ENCODE measurements at regions not wholly inside any gene's neighbourhood (a gene's known extent, or its start where the extent isn't known, plus 50 kb on each side); places are given as distances from the start of the nearest gene placed in this dataset.

DNA sequence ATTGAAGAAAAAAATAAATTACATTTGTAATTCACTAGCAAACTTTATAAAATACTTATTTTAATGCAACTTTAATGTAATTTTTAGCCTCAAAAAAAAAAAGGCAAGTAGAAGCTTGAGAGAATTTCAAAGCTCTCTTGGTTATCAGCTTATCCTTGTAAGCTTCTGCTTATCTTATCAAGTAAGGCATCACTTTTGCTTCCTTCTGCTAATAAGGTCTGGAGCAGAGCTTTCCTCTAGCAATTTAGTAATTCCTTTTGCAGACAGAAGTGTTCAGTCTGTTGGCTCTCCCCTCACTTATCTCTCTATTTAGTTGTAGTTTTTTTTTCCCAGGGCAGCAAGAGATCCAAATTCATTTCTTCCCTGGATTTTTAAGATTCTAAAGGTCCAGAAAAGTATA is 525.0 kb downstream of the ISL1 start:
- Histone ChIP-seq H3K27ac (no peak overlapping the region), H3K27me3 (no peaks in the 10 kb centered on the region), H3K36me3 (no peaks in the 10 kb centered on the region), H3K4me3 (no peak overlapping the region), H3K9me3 (no peaks in the 10 kb centered on the region), H3K4me1 (no peaks in the 10 kb centered on the region)
- TF ChIP-seq, protein P1, sequence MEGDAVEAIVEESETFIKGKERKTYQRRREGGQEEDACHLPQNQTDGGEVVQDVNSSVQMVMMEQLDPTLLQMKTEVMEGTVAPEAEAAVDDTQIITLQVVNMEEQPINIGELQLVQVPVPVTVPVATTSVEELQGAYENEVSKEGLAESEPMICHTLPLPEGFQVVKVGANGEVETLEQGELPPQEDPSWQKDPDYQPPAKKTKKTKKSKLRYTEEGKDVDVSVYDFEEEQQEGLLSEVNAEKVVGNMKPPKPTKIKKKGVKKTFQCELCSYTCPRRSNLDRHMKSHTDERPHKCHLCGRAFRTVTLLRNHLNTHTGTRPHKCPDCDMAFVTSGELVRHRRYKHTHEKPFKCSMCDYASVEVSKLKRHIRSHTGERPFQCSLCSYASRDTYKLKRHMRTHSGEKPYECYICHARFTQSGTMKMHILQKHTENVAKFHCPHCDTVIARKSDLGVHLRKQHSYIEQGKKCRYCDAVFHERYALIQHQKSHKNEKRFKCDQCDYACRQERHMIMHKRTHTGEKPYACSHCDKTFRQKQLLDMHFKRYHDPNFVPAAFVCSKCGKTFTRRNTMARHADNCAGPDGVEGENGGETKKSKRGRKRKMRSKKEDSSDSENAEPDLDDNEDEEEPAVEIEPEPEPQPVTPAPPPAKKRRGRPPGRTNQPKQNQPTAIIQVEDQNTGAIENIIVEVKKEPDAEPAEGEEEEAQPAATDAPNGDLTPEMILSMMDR (IDR thresholded peaks at IDR 0.05), result no peak
- intact Hi-C loops (cut with DNase I), result no loop called here
- DNase-seq (no peak), ATAC-seq (no peak)

DNA sequence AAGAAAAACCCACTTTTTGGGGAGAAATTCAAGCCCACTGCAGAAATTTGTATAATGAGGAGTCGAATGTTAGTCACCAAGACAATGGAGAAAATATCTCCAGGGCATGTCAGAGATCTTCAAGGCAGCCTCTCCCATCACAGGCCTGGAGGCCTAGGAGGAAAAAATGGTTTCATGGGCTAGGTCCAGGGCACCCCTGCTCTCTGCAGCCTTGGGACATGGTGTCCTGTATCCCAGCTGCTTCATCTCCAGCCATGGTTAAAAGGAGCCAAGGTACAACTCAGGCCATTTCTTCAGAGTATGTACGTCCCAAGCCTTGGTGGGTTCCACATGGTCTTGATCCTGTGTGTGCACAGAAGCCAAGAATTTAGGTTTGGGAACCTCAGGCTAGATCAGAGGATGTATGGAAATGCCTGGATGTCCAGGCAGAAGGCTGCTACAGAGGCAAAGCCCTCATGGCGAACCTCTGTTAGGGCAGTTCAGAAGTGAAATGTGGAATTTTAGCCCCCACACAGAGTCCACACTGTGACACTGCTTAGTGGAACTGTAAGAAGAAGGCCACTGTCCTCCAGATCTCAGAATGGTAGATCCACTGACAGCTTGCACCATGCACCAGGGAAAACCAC is 561.4 kb downstream of the ISL1 start:
- no peak for ATAC-seq
- Histone ChIP-seq H3K36me3 (no peaks in the 10 kb centered on the region), H3K4me1 (no peaks in the 10 kb centered on the region), H3K9me3 (no peaks in the 10 kb centered on the region), H3K4me3 (no peak overlapping the region), H3K27me3 (no peaks in the 10 kb centered on the region), H3K27ac (no peak overlapping the region)
- intact Hi-C loops (cut with DNase I), result no loop called here
- no peak for DNase-seq
- TF ChIP-seq, protein P1 (IDR thresholded peaks at IDR 0.05), result no peak

DNA sequence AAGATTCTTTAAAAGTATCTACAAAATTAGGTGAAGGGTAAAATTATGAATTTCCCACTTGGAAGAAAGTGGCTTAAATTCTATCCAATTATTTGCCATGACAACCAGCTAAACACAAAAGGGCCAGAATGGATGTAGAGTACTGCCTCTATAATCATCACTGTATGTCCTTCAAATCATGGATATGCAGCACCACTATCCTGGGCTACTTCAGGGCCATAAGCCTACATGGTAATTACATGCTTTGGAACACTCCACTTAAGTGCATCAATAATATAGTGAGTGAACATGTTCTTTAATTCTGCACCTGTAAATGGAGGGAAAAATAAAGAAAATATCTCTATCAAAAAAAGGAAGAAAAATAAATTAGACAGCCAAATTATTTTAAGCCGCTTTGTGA is 575.2 kb downstream of the ISL1 start:
- no peaks in the 10 kb centered on the region for H3K9me3 ChIP-seq
- H3K4me3 ChIP-seq, result no peak overlapping the region
- TF ChIP-seq, protein P1 (IDR thresholded peaks at IDR 0.05), result no peak
- DNase-seq (no peak), ATAC-seq (no peak)
- H3K4me1 ChIP-seq, result no peaks in the 10 kb centered on the region
- intact Hi-C loops (cut with DNase I), result no loop called here
- no peaks in the 10 kb centered on the region for H3K27me3 ChIP-seq
- H3K27ac ChIP-seq, result no peak overlapping the region
- H3K36me3 ChIP-seq, result no peaks in the 10 kb centered on the region

DNA sequence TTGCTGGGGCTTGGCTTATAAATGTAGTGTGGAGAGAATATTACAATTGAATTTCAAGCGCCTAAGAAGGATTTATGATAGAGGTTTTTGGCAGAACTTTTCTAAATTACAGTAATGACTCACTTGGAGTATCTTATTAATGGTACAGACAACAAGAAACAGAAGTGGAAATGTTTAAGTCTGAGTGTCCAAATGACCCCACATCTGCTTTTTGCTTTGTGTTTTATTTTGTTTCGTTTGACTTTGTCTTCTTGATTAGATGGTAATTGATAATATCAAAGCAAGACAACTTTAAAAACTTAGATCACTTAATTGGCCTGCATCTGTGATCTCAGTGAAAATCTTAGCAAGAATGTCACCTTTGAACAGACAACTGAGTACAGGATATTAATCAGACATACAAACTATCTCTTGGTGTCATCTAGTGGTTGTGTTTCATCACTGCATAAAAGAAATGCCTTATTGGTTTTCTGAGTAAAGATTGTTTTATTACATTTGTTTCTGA is 577.4 kb downstream of the ISL1 start:
- no peak overlapping the region for H3K27ac ChIP-seq
- no peaks in the 10 kb centered on the region for H3K4me1 ChIP-seq
- intact Hi-C loops (cut with DNase I), result no loop called here
- no peaks in the 10 kb centered on the region for H3K27me3 ChIP-seq
- no peaks in the 10 kb centered on the region for H3K36me3 ChIP-seq
- no peak overlapping the region for H3K4me3 ChIP-seq
- ATAC-seq, result no peak
- no peak for DNase-seq
- TF ChIP-seq, protein P1 (IDR thresholded peaks at IDR 0.05), result peak; percentile 21
- H3K9me3 ChIP-seq, result no peaks in the 10 kb centered on the region

DNA sequence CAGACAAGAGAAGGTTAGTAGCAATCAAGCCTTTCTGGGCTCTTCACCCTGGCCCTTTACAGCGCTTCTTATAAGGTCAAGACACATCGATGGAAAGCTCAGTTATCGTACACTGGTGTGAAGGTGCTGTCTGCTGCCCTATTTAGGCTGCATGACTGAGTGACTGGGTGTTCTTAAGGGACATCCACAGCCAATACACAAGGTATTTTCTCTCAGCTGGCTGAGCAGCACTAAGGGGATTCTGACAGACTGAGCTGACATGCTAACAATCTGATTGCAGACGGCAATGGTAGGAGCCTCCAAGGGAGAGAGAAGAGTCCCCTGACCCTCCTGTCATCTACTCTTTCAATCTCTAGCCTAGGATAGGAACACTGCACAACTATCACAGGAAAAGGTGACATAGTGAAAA is 577.9 kb downstream of the ISL1 start:
- ATAC-seq (no peak), DNase-seq (no peak)
- Histone ChIP-seq H3K4me3 (no peak overlapping the region), H3K27me3 (no peaks in the 10 kb centered on the region), H3K27ac (no peak overlapping the region), H3K36me3 (no peaks in the 10 kb centered on the region), H3K4me1 (no peaks in the 10 kb centered on the region), H3K9me3 (no peaks in the 10 kb centered on the region)
- intact Hi-C loops (cut with DNase I), result no loop called here
- TF ChIP-seq, protein P1 (IDR thresholded peaks at IDR 0.05), result no peak

DNA sequence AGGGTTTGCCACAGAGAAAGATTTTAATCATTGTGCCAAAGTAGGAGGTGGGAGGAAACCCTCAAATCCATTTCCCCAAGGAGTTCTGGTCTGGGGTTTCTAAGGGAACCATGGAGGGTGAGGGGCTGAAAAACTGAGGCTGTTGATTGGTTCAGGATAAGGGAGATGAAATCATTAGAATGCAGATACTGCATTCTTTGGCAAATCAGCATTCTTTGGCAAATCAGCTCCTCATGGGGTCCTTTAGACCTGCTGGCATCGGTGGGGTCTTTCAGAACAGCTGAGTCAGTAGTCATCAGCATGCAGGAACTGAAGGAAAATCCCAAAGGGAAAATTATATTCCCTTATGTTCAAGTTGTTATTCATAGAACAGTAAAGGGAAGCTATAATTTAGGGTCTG is 585.5 kb downstream of the ISL1 start:
- H3K4me1 ChIP-seq, result no peaks in the 10 kb centered on the region
- intact Hi-C loops (cut with DNase I), result no loop called here
- no peak for ATAC-seq
- no peaks in the 10 kb centered on the region for H3K27me3 ChIP-seq
- TF ChIP-seq, protein P1 (IDR thresholded peaks at IDR 0.05), result no peak
- H3K36me3 ChIP-seq, result no peaks in the 10 kb centered on the region
- H3K9me3 ChIP-seq, result no peaks in the 10 kb centered on the region
- H3K27ac ChIP-seq, result no peak overlapping the region
- no peak for DNase-seq
- no peak overlapping the region for H3K4me3 ChIP-seq

All from upper lobe of right lung (tissue), 1 donor.